Omental fat pad (tissue), 3 donors: ENCODE measurements at regions not wholly inside any gene's neighbourhood (a gene's known extent, or its start where the extent isn't known, plus 50 kb on each side); places are given as distances from the start of the nearest gene placed in this dataset.

Experiments
- ATAC-seq: fragments of 150-250 bp; one replicate; pipeline ENCODE4 v1.9.1; 2016; ENCODE audit warnings: mild to moderate bottlenecking, moderate library complexity; ENCODE audit not compliant: low FRiP score
- DNase-seq: peaks from one replicate; pipeline ENCODE4 v3.0.0-alpha.2; 2019; ENCODE audit warnings: low spot score
- CTCF ChIP-seq, 3 donors: fragments of 450-650 bp; IDR thresholded peaks; one replicate each; pipeline ENCODE4 v1.5.1; 2016 to 2017; ENCODE audit warnings: antibody characterized with exemption in 3 of 3, mild to moderate bottlenecking in 3 of 3, moderate library complexity in 2 of 3

DNA sequence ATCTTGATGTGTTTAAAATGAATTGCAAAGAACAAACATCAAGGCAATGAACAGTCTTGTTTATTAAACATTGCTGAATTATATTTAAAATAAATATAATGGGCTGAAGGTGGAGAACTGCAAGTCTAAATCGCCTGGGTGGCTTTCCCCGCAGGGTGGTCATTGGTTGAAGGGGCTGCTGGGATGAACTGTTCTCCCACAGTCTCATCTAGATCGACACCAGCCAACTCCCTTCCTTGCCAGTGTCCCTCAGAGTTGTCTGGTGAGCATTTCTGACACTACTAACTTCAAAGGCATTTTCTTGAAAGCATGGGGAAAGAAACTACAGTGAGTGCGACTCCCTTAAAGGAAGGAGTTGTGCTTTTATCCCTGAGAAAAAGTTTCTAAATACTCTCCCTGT is 196.5 kb upstream of the LRTM1 start:
- ATAC-seq (no peak), DNase-seq (no peak)
- TF ChIP-seq CTCF (IDR thresholded peaks at IDR 0.05): no peak
